Keratinocyte (primary cell): ENCODE measurements at regions not wholly inside any gene's neighbourhood (a gene's known extent, or its start where the extent isn't known, plus 50 kb on each side); places are given as distances from the start of the nearest gene placed in this dataset.

Experiments used
- DNase-seq: peaks from one replicate; pipeline ENCODE4 v3.0.0-alpha.2; 2011; ENCODE audit warnings: low read depth, missing footprints, low spot score
- FAIRE-seq: peaks from 2 replicates; lab custom pipeline; 2011; peaks lifted over from hg19 to GRCh38; lab: Jason Lieb, UNC
- H2AFZ ChIP-seq: 2 replicates; pipeline ENCODE4 v1.6.0; 2012; ENCODE audit warnings: low read length, control low read depth, inconsistent platforms; ENCODE audit not compliant: control insufficient read depth
- H3K27ac ChIP-seq: 2 replicates; pipeline ENCODE4 v1.5.1; 2011; ENCODE audit warnings: low read length; ENCODE audit not compliant: control insufficient read depth, insufficient read depth
- H3K27me3 ChIP-seq: 3 replicates; pipeline ENCODE4 v1.6.0; 2011; ENCODE audit warnings: low read length; ENCODE audit not compliant: control insufficient read depth, insufficient read depth; ENCODE audit errors: extremely low read depth
- H3K36me3 ChIP-seq, 2 experiments: 2 replicates in 1 of 2; 3 replicates in 1 of 2; pipeline ENCODE4 v1.5.1; 2011; ENCODE audit warnings: low read length in 2 of 2, mild to moderate bottlenecking in 1 of 2; ENCODE audit not compliant: control insufficient read depth in 2 of 2, insufficient read depth in 2 of 2; ENCODE audit errors: extremely low read depth in 1 of 2
- H3K4me1 ChIP-seq: 3 replicates; pipeline ENCODE4 v1.5.1; 2011; ENCODE audit warnings: low read length; ENCODE audit not compliant: control insufficient read depth, insufficient read depth; ENCODE audit errors: extremely low read depth
- H3K4me2 ChIP-seq: 3 replicates; pipeline ENCODE4 v1.6.0; 2011; ENCODE audit warnings: low read depth, low read length; ENCODE audit not compliant: control insufficient read depth, insufficient read depth; ENCODE audit errors: extremely low read depth
- H3K4me3 ChIP-seq, 3 experiments: fragments of 200-600 bp in 1 of 3; sonication (generic) in 1 of 3; 2 replicates in 2 of 3; 3 replicates in 1 of 3; pipeline ENCODE4 v1.5.1; 2011 to 2016; ENCODE audit warnings: low read length in 3 of 3, mild to moderate bottlenecking in 3 of 3, control low read depth in 2 of 3, inconsistent platforms in 1 of 3, low read depth in 1 of 3, mixed read lengths in 1 of 3, mixed run types in 1 of 3, moderate library complexity in 1 of 3; ENCODE audit not compliant: control insufficient read depth in 2 of 3, insufficient read depth in 2 of 3; ENCODE audit errors: extremely low read depth in 1 of 3
- H3K79me2 ChIP-seq: 2 replicates; pipeline ENCODE4 v1.6.0; 2012; ENCODE audit warnings: low read length; ENCODE audit not compliant: control insufficient read depth, insufficient read depth
- H3K9ac ChIP-seq: 3 replicates; pipeline ENCODE4 v1.6.0; 2011; ENCODE audit warnings: low read length; ENCODE audit not compliant: control insufficient read depth, insufficient read depth; ENCODE audit errors: extremely low read depth
- H3K9me1 ChIP-seq: 3 replicates; pipeline ENCODE4 v1.6.0; 2011; ENCODE audit warnings: low read length; ENCODE audit not compliant: control insufficient read depth, insufficient read depth; ENCODE audit errors: extremely low read depth
- H3K9me3 ChIP-seq: 2 replicates; pipeline ENCODE4 v1.5.1; 2012; ENCODE audit warnings: low read depth, low read length; ENCODE audit not compliant: control insufficient read depth
- H4K20me1 ChIP-seq: 3 replicates; pipeline ENCODE4 v1.6.0; 2011; ENCODE audit warnings: low read length; ENCODE audit not compliant: control insufficient read depth, insufficient read depth; ENCODE audit errors: extremely low read depth
- EZH2 ChIP-seq: IDR thresholded peaks from one replicate; pipeline ENCODE4 v1.6.1; 2012; ENCODE audit warnings: inconsistent platforms, mild to moderate bottlenecking, low read length, moderate library complexity
- dilution Hi-C: fragments of 300-500 bp; cut with MboI; formaldehyde crosslinking; loops from one replicate; pipeline ENCODE4 v1.7.0; 2020; ENCODE audit warnings: low sequenced_read_pairs; ENCODE audit not compliant: extremely low pct_ligation_motif_present
- TF ChIP-seq, protein P1 (sequence below), 3 experiments: IDR thresholded peaks in 1 of 3; conservative IDR thresholded peaks in 1 of 3; optimal IDR thresholded peaks in 1 of 3; 2 replicates in 2 of 3; 3 replicates in 1 of 3; pipeline versions ENCODE3 to v1.5.1; 2011; ENCODE audit warnings: low read length in 3 of 3, mild to moderate bottlenecking in 3 of 3, moderate library complexity in 2 of 3, control low read depth in 1 of 3, inconsistent platforms in 1 of 3; ENCODE audit not compliant: insufficient read depth in 2 of 3; ENCODE audit errors: extremely low read depth in 1 of 3

DNA sequence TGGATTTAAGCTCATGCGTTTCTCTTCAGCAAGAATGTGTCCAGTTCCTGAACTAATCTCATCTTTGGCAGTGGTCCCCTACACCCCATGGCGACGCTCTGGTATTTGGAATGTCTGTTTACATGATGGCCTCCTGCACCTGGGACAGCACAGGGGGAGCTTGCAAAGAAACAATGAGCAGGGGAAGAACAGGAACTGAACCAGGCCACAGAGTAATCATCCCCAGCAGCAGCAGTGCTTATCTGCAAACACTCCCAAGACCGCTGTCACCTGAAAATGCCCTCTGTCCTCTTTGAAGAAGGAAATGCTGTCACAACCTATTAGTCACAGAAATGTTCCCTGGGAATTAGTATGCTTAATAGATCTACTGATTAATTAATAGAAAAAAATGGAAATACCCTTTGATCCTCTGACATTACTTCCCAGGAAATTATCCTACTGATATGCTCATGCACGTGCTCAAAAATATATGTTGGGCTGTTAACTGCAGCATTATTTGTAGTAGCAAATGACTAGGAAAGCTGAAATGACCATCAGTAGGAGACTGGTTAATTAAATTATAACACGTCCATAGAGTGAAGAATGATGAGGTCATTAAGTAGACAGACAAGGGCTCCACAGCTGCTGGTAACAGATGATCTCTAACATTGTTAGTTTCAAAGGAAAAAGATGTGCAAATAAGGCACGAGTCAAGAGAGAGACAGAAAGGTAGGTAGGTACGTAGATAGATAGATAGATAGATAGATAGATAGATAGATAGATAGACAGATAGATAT lies 279.3 kb upstream of the FLRT2 start:
- no peak overlapping the region for H3K4me3 ChIP-seq
- peaks cover 23% of the 10 kb centered on the region for H3K4me1 ChIP-seq
- no peaks in the 10 kb centered on the region for H4K20me1 ChIP-seq
- H3K9me3 ChIP-seq, result no peaks in the 10 kb centered on the region
- H3K9me1 ChIP-seq, result no peaks in the 10 kb centered on the region
- no peak overlapping the region for H3K27ac ChIP-seq
- H3K9ac ChIP-seq, result no peak overlapping the region
- no peak overlapping the region for H3K4me2 ChIP-seq
- dilution Hi-C loops, result no loop called here
- H3K36me3 ChIP-seq, result no peaks in the 10 kb centered on the region
- TF ChIP-seq, protein P1, sequence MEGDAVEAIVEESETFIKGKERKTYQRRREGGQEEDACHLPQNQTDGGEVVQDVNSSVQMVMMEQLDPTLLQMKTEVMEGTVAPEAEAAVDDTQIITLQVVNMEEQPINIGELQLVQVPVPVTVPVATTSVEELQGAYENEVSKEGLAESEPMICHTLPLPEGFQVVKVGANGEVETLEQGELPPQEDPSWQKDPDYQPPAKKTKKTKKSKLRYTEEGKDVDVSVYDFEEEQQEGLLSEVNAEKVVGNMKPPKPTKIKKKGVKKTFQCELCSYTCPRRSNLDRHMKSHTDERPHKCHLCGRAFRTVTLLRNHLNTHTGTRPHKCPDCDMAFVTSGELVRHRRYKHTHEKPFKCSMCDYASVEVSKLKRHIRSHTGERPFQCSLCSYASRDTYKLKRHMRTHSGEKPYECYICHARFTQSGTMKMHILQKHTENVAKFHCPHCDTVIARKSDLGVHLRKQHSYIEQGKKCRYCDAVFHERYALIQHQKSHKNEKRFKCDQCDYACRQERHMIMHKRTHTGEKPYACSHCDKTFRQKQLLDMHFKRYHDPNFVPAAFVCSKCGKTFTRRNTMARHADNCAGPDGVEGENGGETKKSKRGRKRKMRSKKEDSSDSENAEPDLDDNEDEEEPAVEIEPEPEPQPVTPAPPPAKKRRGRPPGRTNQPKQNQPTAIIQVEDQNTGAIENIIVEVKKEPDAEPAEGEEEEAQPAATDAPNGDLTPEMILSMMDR (optimal IDR thresholded peaks at IDR 0.05 in 1 of 3, IDR thresholded peaks at IDR 0.05 in 1 of 3, conservative IDR thresholded peaks at IDR 0.05 in 1 of 3; ENCODE audit: extremely low read depth in 1 of 3, insufficient read depth in 2 of 3, low read length in 3 of 3), result no peak
- no peak for TF ChIP-seq EZH2
- H3K27me3 ChIP-seq, result no peaks in the 10 kb centered on the region
- DNase-seq (no peak), FAIRE-seq (no peak)
- H3K79me2 ChIP-seq, result no peaks in the 10 kb centered on the region
- no peak overlapping the region for H2AFZ ChIP-seq

DNA sequence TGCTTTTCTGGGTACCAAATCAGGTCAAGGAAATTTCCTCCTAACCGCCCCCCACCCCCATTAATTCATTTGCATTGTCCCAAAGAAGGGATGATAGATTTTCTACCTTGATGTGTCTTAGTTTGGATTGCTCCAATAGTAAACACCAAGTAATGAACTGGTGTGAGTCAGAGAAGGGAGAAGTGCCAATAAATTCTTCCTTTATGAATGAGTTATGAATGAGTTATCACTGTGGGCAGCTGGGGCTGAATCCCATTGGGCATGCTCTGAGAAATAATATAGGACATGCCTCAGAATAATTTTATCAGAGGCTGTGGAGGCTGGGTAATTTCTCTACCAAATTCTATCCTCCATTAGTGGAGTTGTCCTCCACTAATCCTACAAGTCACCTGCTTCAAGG lies 277.9 kb upstream of the FLRT2 start:
- DNase-seq (no peak), FAIRE-seq (peak; percentile 89)
- TF ChIP-seq, protein P1 (optimal IDR thresholded peaks at IDR 0.05 in 1 of 3, IDR thresholded peaks at IDR 0.05 in 1 of 3, conservative IDR thresholded peaks at IDR 0.05 in 1 of 3; ENCODE audit: extremely low read depth in 1 of 3, insufficient read depth in 2 of 3, low read length in 3 of 3), result no peak
- no peak for TF ChIP-seq EZH2
- dilution Hi-C loops, result no loop called here
- Histone ChIP-seq H3K9me1 (no peaks in the 10 kb centered on the region), H3K79me2 (no peaks in the 10 kb centered on the region), H3K36me3 (no peaks in the 10 kb centered on the region), H3K4me1 (peaks cover 23% of the 10 kb centered on the region), H4K20me1 (no peaks in the 10 kb centered on the region), H3K4me2 (peak overlapping the region; percentile 39), H3K4me3 (no peak overlapping the region), H3K27ac (peak overlapping the region; percentile 6), H3K27me3 (no peaks in the 10 kb centered on the region), H3K9me3 (no peaks in the 10 kb centered on the region), H3K9ac (no peak overlapping the region), H2AFZ (peak overlapping the region; percentile 58)
